Effector memory CD8-positive, alpha-beta T cell (primary cell): ENCODE measurements at regions not wholly inside any gene's neighbourhood (a gene's known extent, or its start where the extent isn't known, plus 50 kb on each side); places are given as distances from the start of the nearest gene placed in this dataset.

Experiments used
- ATAC-seq: fragments of 150-1000 bp; cut with Tn5 transposase; replicated peaks from 2 replicates; pipeline ENCODE4 v1.10.0; 2021; ENCODE audit warnings: mild to moderate bottlenecking, moderate library complexity
- DNase-seq, 3 experiments: peaks; one replicate each; pipeline ENCODE4 v3.0.0; 2021
- H3K27ac Mint-ChIP-seq, 2 donors: one replicate each; pipeline ENCODE4 v1.8.0; 2022; ENCODE audit warnings: mild to moderate bottlenecking in 2 of 2, mixed read lengths in 2 of 2, moderate library complexity in 2 of 2
- H3K27me3 Mint-ChIP-seq, 2 donors: one replicate each; pipeline ENCODE4 v1.8.0; 2022; ENCODE audit warnings: mixed read lengths in 2 of 2
- H3K36me3 Mint-ChIP-seq: one replicate; pipeline ENCODE4 v1.8.0; 2022; ENCODE audit warnings: mild to moderate bottlenecking, moderate library complexity, mixed read lengths; ENCODE audit not compliant: insufficient read depth
- H3K4me1 Mint-ChIP-seq, 2 donors: one replicate each; pipeline ENCODE4 v1.8.0; 2022; ENCODE audit warnings: low read depth in 2 of 2, mixed read lengths in 2 of 2
- H3K4me3 Mint-ChIP-seq, 2 donors: one replicate each; pipeline ENCODE4 v1.8.0; 2022; ENCODE audit warnings: mild to moderate bottlenecking in 2 of 2, mixed read lengths in 2 of 2, moderate library complexity in 2 of 2
- H3K9me3 Mint-ChIP-seq, 2 donors: one replicate each; pipeline ENCODE4 v1.8.0; 2022; ENCODE audit warnings: mixed read lengths in 2 of 2

DNA sequence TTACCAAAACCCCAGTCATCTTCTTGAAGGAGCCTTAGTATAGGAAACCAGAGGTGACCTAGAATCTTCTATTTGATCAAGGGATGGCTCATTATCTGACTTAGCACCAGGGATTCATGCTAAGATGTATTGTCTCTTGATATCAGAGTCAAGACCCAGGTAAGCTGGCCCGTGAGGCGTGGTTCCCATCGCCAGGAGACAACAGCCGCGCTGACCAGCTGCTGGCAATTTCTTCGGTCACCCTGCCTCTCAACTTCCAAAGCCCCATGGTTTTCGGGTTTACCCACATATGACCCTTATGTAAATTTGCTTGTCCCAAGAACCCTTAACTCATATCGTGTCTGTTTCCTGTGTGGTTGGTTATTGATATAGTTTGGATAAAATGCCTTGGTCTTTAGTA, 77.7 kb upstream of the VSTM2B start:
- no peak overlapping the region for H3K27ac Mint-ChIP-seq

DNA sequence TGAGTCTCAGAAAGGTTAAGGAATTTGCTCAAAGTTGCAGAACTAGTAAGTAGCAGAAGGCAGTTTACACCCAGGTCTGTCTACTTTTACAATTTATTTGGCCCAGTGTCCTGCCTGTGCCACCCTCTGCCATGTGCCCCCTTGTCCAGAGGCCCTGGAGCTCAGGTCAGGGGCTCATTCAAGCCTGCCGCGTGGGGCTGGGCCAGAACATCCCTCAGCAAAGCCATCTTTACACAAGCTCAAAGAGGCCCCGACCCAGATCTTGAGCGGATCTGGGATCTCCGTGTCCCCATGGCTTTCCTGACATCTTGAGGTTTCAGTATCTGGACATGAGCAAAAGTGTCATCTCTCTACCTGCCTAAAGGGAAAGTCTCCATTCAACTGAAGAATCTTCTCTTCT, 76.4 kb upstream of the VSTM2B start:
- Mint-ChIP-seq H3K27me3 (peaks cover 70 to 96% of the 10 kb centered on the region in 2 donors), H3K4me3 (no peak overlapping the region), H3K27ac (no peak overlapping the region), H3K4me1 (no peaks in the 10 kb centered on the region), H3K9me3 (no peaks in the 10 kb centered on the region), H3K36me3 (no peaks in the 10 kb centered on the region)
- DNase-seq: no peak
- ATAC-seq: no peak

More for the DNA sequence above, 77.7 kb upstream of the VSTM2B start:
- Mint-ChIP-seq H3K36me3 (no peaks in the 10 kb centered on the region), H3K4me1 (no peaks in the 10 kb centered on the region), H3K9me3 (no peaks in the 10 kb centered on the region), H3K4me3 (no peak overlapping the region), H3K27me3 (peaks cover 68 to 98% of the 10 kb centered on the region in 2 donors)
- ATAC-seq: no peak
- no peak for DNase-seq

GRCh38 chr19:29450306-29450705, 75.5 kb upstream of the VSTM2B start:
- ATAC-seq (no peak), DNase-seq (no peak)
- Mint-ChIP-seq H3K27ac (no peak overlapping the region), H3K4me1 (no peaks in the 10 kb centered on the region), H3K4me3 (no peak overlapping the region), H3K36me3 (no peaks in the 10 kb centered on the region), H3K27me3 (peaks cover 63 to 88% of the 10 kb centered on the region in 2 donors), H3K9me3 (no peaks in the 10 kb centered on the region)

DNA sequence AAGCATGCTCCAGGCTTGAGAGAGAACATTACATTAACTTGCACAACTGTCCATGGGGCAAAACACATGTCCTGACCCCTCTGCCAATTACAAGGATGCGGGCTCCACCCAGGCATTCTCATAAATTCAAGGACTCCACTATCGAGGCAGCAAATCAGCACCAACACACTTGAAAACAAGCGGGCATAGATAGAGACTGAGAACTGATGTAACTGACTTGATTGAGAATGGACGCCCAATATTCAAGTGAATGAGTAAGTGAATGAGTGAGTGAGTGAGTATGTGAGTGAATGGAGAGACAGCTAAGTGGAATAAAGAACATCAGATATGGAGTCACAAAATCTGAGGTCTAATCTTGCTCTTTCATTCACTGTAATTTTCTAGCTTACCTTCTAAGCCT, 75.0 kb upstream of the VSTM2B start:
- Mint-ChIP-seq H3K9me3 (no peaks in the 10 kb centered on the region), H3K27me3 (peaks cover 63 to 88% of the 10 kb centered on the region in 2 donors), H3K36me3 (no peaks in the 10 kb centered on the region), H3K4me1 (no peaks in the 10 kb centered on the region), H3K27ac (no peak overlapping the region), H3K4me3 (no peak overlapping the region)
- ATAC-seq: no peak
- DNase-seq: no peak

DNA sequence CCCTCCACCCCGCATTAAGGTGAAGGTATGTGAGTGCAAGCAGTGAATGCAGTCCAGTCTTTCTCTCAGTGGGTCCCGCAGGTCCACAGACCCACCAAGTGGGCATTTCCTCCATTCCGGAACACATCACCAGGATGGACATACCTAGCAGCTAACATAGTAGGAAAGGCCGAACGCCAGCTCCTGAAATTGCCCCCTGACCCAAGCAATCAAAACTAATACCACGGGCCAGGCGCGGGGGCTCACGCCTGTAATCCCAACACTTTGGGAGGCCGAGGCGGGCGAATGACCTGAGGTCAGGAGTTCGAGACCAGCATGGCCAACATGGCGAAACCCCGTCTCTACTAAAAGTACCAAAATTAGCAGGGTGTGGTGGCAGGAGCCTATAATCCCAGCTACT, 71.7 kb upstream of the VSTM2B start:
- Mint-ChIP-seq H3K9me3 (no peaks in the 10 kb centered on the region), H3K4me3 (no peak overlapping the region), H3K27ac (no peak overlapping the region), H3K36me3 (no peaks in the 10 kb centered on the region), H3K27me3 (peaks cover 70 to 88% of the 10 kb centered on the region in 2 donors), H3K4me1 (no peaks in the 10 kb centered on the region)
- ATAC-seq (no peak), DNase-seq (no peak)

GRCh38 chr19:29457413-29457812, 68.4 kb upstream of the VSTM2B start:
- no peak overlapping the region for H3K27ac Mint-ChIP-seq
- H3K36me3 Mint-ChIP-seq: no peaks in the 10 kb centered on the region
- H3K9me3 Mint-ChIP-seq: no peaks in the 10 kb centered on the region
- H3K27me3 Mint-ChIP-seq: peaks cover 48 to 57% of the 10 kb centered on the region in 2 donors
- no peaks in the 10 kb centered on the region for H3K4me1 Mint-ChIP-seq
- DNase-seq (no peak), ATAC-seq (no peak)
- no peak overlapping the region for H3K4me3 Mint-ChIP-seq

DNA sequence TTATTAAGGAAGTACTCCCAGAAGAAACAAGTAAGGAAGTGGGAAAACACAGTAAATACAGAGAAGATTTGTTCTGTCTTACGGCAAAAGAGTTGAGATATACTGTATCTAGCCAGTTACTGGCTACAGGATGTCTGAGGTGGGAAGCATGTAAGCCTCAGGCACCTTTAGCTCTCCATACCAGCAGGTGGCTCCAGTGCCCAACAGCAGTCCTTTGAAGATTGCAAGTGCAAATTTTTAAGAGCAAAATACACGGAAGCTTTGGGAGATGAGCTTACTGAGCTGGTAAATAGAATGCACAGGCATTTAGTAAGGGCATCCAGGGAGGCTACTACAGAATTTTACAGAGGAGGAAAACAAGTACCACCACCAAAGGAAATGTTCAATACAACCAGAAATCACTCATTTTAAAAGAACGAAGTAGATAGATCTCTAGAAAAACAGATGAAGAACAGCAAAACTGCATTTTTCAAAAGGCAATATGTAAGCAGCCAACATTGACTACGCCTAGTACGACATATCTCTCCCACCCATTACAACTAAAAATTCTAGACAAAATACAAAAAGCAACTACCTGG, 57.9 kb upstream of the VSTM2B start:
- no peaks in the 10 kb centered on the region for H3K4me1 Mint-ChIP-seq
- no peaks in the 10 kb centered on the region for H3K9me3 Mint-ChIP-seq
- no peak for DNase-seq
- H3K27me3 Mint-ChIP-seq: peaks cover 18 to 45% of the 10 kb centered on the region in 2 donors
- no peak overlapping the region for H3K4me3 Mint-ChIP-seq
- H3K36me3 Mint-ChIP-seq: no peaks in the 10 kb centered on the region
- peak; percentile 31 for ATAC-seq
- H3K27ac Mint-ChIP-seq: no peak overlapping the region

- no peak for DNase-seq
- no peak overlapping the region for H3K27ac Mint-ChIP-seq
- H3K36me3 Mint-ChIP-seq: no peaks in the 10 kb centered on the region
- ATAC-seq: no peak
- no peaks in the 10 kb centered on the region for H3K9me3 Mint-ChIP-seq
- no peak overlapping the region for H3K4me3 Mint-ChIP-seq
- H3K4me1 Mint-ChIP-seq: no peaks in the 10 kb centered on the region
- peaks cover 52 to 85% of the 10 kb centered on the region in 2 donors for H3K27me3 Mint-ChIP-seq
Observed at GRCh38 chr19:29475469-29475868, 50.3 kb upstream of the VSTM2B start.
